Heart left ventricle (tissue), 13 donors: ENCODE measurements at regions not wholly inside any gene's neighbourhood (a gene's known extent, or its start where the extent isn't known, plus 50 kb on each side); places are given as distances from the start of the nearest gene placed in this dataset.

Experiments
- CTCF ChIP-seq, 12 donors: fragments of 200-600 bp; sonication (generic) in 4 of 12; IDR thresholded peaks; one replicate each; pipeline versions ENCODE4 v1.5.0 to v1.8.0; 2018 to 2022; ENCODE audit warnings: antibody characterized with exemption in 12 of 12, mild to moderate bottlenecking in 5 of 12
- POLR2A ChIP-seq, 2 donors: fragments of 450-650 bp; IDR thresholded peaks; one replicate each; pipeline ENCODE4 v1.6.1; 2017; ENCODE audit warnings: antibody characterized with exemption in 2 of 2, mild to moderate bottlenecking in 2 of 2, moderate library complexity in 2 of 2
- donor health status: ischemic (EF 13 %, LVEDD 7.1; RV severe dilation, severe dysfunction).
- donor health status: DM: no; HTN: yes; CAD: no.
- donor health status: DM: no; HTN: no; CAD: no.
- donor health status: ischemic (EF 25% LVEDD 6.9; RV normal size, moderate dysfunction).
- donor health status: ischemic (EF 25% LVEDD 5.7; RV mildly dilated, moderate dysfunction).
- donor health status: ischemic (EF 35%, LVEDD 5.7; RV mildly dilated, moderate dysfunction).
- donor health status: nonischemic (EF 11% LVEDD 7.7; RV severe dilation, severe dysfunction).
- donor health status: DM: yes; HTN: yes; CAD: no.
- donor health status: PGD.
- donor health status: ischemic (EF 29% LVEDD 5.4; RV normal size, mild dysfunction).
- donor health status: nonischemic (EF 23%, LVEDD 6.1; RV moderate dilation, normal function).

GRCh38 chr6:148261470-148261869 is 81.2 kb upstream of the SASH1 start:
- TF ChIP-seq CTCF (IDR thresholded peaks at IDR 0.05), result no peak
- no peak for TF ChIP-seq POLR2A (IDR thresholded peaks at IDR 0.05)
